ENCODE measurements at regions not wholly inside any gene's neighbourhood (a gene's known extent, or its start where the extent isn't known, plus 50 kb on each side); places are given as distances from the start of the nearest gene placed in this dataset.
A peak's percentile ranks its signal among the peaks of the same experiment; 100 is the strongest.

- H3K4me2 ChIP-seq (ENCODE audit: low read length) = no peak overlapping the region
- H3K79me2 ChIP-seq (ENCODE audit: insufficient read depth, low read length) = no peaks in the 10 kb centered on the region
- TF ChIP-seq CTCF (IDR thresholded peaks at IDR 0.05; ENCODE audit: insufficient read depth, low read depth, low read length) (no peak), EZH2 (IDR thresholded peaks at IDR 0.05; ENCODE audit: insufficient read depth, low read length) (no peak)
- no peaks in the 10 kb centered on the region for H3K27me3 Mint-ChIP-seq (ENCODE audit: low read depth, unreplicated experiment)
- H3K4me1 ChIP-seq (ENCODE audit: insufficient read depth, low read length) = no peaks in the 10 kb centered on the region
- H3K4me1 Mint-ChIP-seq (ENCODE audit: low read depth, unreplicated experiment) = peaks cover 19% of the 10 kb centered on the region
- H3K27me3 ChIP-seq (ENCODE audit: insufficient read depth, low read length) = no peaks in the 10 kb centered on the region
- FAIRE-seq = no peak
- no peak overlapping the region for H3K4me3 Mint-ChIP-seq (ENCODE audit: unreplicated experiment)
- no peaks in the 10 kb centered on the region for H3K9me3 Mint-ChIP-seq (ENCODE audit: unreplicated experiment)
- H2AFZ ChIP-seq (ENCODE audit: low read depth, low read length) = no peak overlapping the region
- no peak overlapping the region for H3K4me3 ChIP-seq (ENCODE audit: insufficient read depth, low read depth, low read length)
- H3K27ac Mint-ChIP-seq (ENCODE audit: unreplicated experiment) = no peak overlapping the region
- H3K27ac ChIP-seq (ENCODE audit: low read depth, low read length) = no peak overlapping the region
- H4K20me1 ChIP-seq (ENCODE audit: insufficient read depth, low read length) = no peaks in the 10 kb centered on the region
- no peak overlapping the region for H3K9ac ChIP-seq (ENCODE audit: low read length)
- H3K9me3 ChIP-seq (ENCODE audit: insufficient read depth, low read depth, low read length) = no peaks in the 10 kb centered on the region
- H3K36me3 ChIP-seq (ENCODE audit: insufficient read depth, low read length) = no peaks in the 10 kb centered on the region
- H3K36me3 Mint-ChIP-seq (ENCODE audit: low read depth, unreplicated experiment) = no peaks in the 10 kb centered on the region
- no peak for DNase-seq (ENCODE audit: low read depth)
These were observed 123.1 kb upstream of the DPH6 start for GRCh38 chr15:35669021-35669420.

- Histone ChIP-seq H2AFZ (ENCODE audit: low read depth, low read length) (no peak overlapping the region), H3K9me3 (ENCODE audit: insufficient read depth, low read depth, low read length) (no peaks in the 10 kb centered on the region), H4K20me1 (ENCODE audit: insufficient read depth, low read length) (no peaks in the 10 kb centered on the region), H3K36me3 (ENCODE audit: insufficient read depth, low read length) (no peaks in the 10 kb centered on the region), H3K4me2 (ENCODE audit: low read length) (no peak overlapping the region), H3K27me3 (ENCODE audit: insufficient read depth, low read length) (no peaks in the 10 kb centered on the region), H3K4me3 (ENCODE audit: insufficient read depth, low read depth, low read length) (no peak overlapping the region), H3K79me2 (ENCODE audit: insufficient read depth, low read length) (no peaks in the 10 kb centered on the region), H3K27ac (ENCODE audit: low read depth, low read length) (no peak overlapping the region), H3K4me1 (ENCODE audit: insufficient read depth, low read length) (no peaks in the 10 kb centered on the region), H3K9ac (ENCODE audit: low read length) (no peak overlapping the region)
- H3K36me3 Mint-ChIP-seq (ENCODE audit: low read depth, unreplicated experiment) = no peaks in the 10 kb centered on the region
- H3K27me3 Mint-ChIP-seq (ENCODE audit: low read depth, unreplicated experiment) = no peaks in the 10 kb centered on the region
- H3K9me3 Mint-ChIP-seq (ENCODE audit: unreplicated experiment) = no peaks in the 10 kb centered on the region
- DNase-seq (ENCODE audit: low read depth) (no peak), FAIRE-seq (no peak)
- H3K4me1 Mint-ChIP-seq (ENCODE audit: low read depth, unreplicated experiment) = peaks cover 19% of the 10 kb centered on the region
- H3K27ac Mint-ChIP-seq (ENCODE audit: unreplicated experiment) = no peak overlapping the region
- TF ChIP-seq EZH2 (IDR thresholded peaks at IDR 0.05; ENCODE audit: insufficient read depth, low read length) (no peak), CTCF (IDR thresholded peaks at IDR 0.05; ENCODE audit: insufficient read depth, low read depth, low read length) (no peak)
- no peak overlapping the region for H3K4me3 Mint-ChIP-seq (ENCODE audit: unreplicated experiment)
These were observed 123.6 kb upstream of the DPH6 start for GRCh38 chr15:35669432-35670045.

- Mint-ChIP-seq H3K4me1 (ENCODE audit: low read depth, unreplicated experiment) (peaks cover 25% of the 10 kb centered on the region), H3K4me3 (ENCODE audit: unreplicated experiment) (no peak overlapping the region), H3K36me3 (ENCODE audit: low read depth, unreplicated experiment) (no peaks in the 10 kb centered on the region)
These were observed 125.2 kb upstream of the DPH6 start for GRCh38 chr15:35671197-35671596.

More at GRCh38 chr15:35671197-35671596, 125.2 kb upstream of the DPH6 start:
- Histone ChIP-seq H3K27me3 (ENCODE audit: insufficient read depth, low read length) (no peaks in the 10 kb centered on the region), H3K9me3 (ENCODE audit: insufficient read depth, low read depth, low read length) (no peaks in the 10 kb centered on the region), H3K4me1 (ENCODE audit: insufficient read depth, low read length) (no peaks in the 10 kb centered on the region), H3K79me2 (ENCODE audit: insufficient read depth, low read length) (no peaks in the 10 kb centered on the region), H3K4me2 (ENCODE audit: low read length) (no peak overlapping the region), H3K27ac (ENCODE audit: low read depth, low read length) (no peak overlapping the region), H2AFZ (ENCODE audit: low read depth, low read length) (no peak overlapping the region), H3K9ac (ENCODE audit: low read length) (no peak overlapping the region), H4K20me1 (ENCODE audit: insufficient read depth, low read length) (no peaks in the 10 kb centered on the region), H3K36me3 (ENCODE audit: insufficient read depth, low read length) (no peaks in the 10 kb centered on the region), H3K4me3 (ENCODE audit: insufficient read depth, low read depth, low read length) (no peak overlapping the region)
- TF ChIP-seq CTCF (IDR thresholded peaks at IDR 0.05; ENCODE audit: insufficient read depth, low read depth, low read length) (no peak), EZH2 (IDR thresholded peaks at IDR 0.05; ENCODE audit: insufficient read depth, low read length) (no peak)
- FAIRE-seq (no peak), DNase-seq (ENCODE audit: low read depth) (peak; percentile 27)
- Mint-ChIP-seq H3K27ac (ENCODE audit: unreplicated experiment) (no peak overlapping the region), H3K27me3 (ENCODE audit: low read depth, unreplicated experiment) (no peaks in the 10 kb centered on the region), H3K9me3 (ENCODE audit: unreplicated experiment) (no peaks in the 10 kb centered on the region)

Data from astrocyte (in vitro differentiated cells and primary cell).